ENCODE measurements at regions not wholly inside any gene's neighbourhood (a gene's known extent, or its start where the extent isn't known, plus 50 kb on each side); places are given as distances from the start of the nearest gene placed in this dataset.

- no peak for TF ChIP-seq CTCF (IDR thresholded peaks at IDR 0.05)
- TF ChIP-seq POLR2A (IDR thresholded peaks at IDR 0.05): no peak
Measured at GRCh38 chr1:87702455-87702854, 373.8 kb downstream of the LMO4 start.
